ENCODE measurements at regions not wholly inside any gene's neighbourhood (a gene's known extent, or its start where the extent isn't known, plus 50 kb on each side); places are given as distances from the start of the nearest gene placed in this dataset.
"Not testable (repeated sequence)": the region's sequence is repeated elsewhere in the genome, so short reads cannot be mapped to it uniquely, and the experiment has no call there.

GRCh38 chr15:77910030-77910911 is 167.2 kb downstream of the TBC1D2B start:
- intact Hi-C loops (cut with micrococcal nuclease), result loop anchor here (1.0 to 5.0 kb wide), 6 partner anchors 52 to 827 kb away; no protein-coding TSS in a partner anchor

- intact Hi-C loops (cut with micrococcal nuclease), result no loop called here
These were observed 168.2 kb downstream of the TBC1D2B start for GRCh38 chr15:77909182-77909940.

- intact Hi-C loops (cut with micrococcal nuclease), result not testable (repeated sequence)
These were observed 168.8 kb downstream of the TBC1D2B start for GRCh38 chr15:77908752-77909111.

- intact Hi-C loops (cut with micrococcal nuclease), result no loop called here
These were observed 169.4 kb downstream of the TBC1D2B start for GRCh38 chr15:77907824-77908751.

GRCh38 chr15:77906062-77906990 is 171.2 kb downstream of the TBC1D2B start:
- intact Hi-C loops (cut with micrococcal nuclease), result not testable (repeated sequence)

GRCh38 chr15:77905301-77905920 is 172.1 kb downstream of the TBC1D2B start:
- intact Hi-C loops (cut with micrococcal nuclease), result no loop called here

- intact Hi-C loops (cut with micrococcal nuclease), result no loop called here
These were observed 172.6 kb downstream of the TBC1D2B start for GRCh38 chr15:77904901-77905300.

GRCh38 chr15:77904436-77904821 is 173.1 kb downstream of the TBC1D2B start:
- intact Hi-C loops (cut with micrococcal nuclease), result no loop called here

GRCh38 chr15:77903761-77904435 is 173.6 kb downstream of the TBC1D2B start:
- intact Hi-C loops (cut with micrococcal nuclease), result not testable (repeated sequence)

GRCh38 chr15:77902921-77903760 is 174.4 kb downstream of the TBC1D2B start:
- intact Hi-C loops (cut with micrococcal nuclease), result not testable (repeated sequence)

- intact Hi-C loops (cut with micrococcal nuclease), result no loop called here
These were observed 175.4 kb downstream of the TBC1D2B start for GRCh38 chr15:77901921-77902750.

GRCh38 chr15:77901251-77901881 is 176.1 kb downstream of the TBC1D2B start:
- intact Hi-C loops (cut with micrococcal nuclease), result no loop called here

GRCh38 chr15:77900331-77900963 is 177.1 kb downstream of the TBC1D2B start:
- intact Hi-C loops (cut with micrococcal nuclease), result not testable (repeated sequence)

GRCh38 chr15:77899776-77900175 is 177.7 kb downstream of the TBC1D2B start:
- intact Hi-C loops (cut with micrococcal nuclease), result not testable (repeated sequence)

- intact Hi-C loops (cut with micrococcal nuclease), result no loop called here
These were observed 178.4 kb downstream of the TBC1D2B start for GRCh38 chr15:77898811-77899730.
